ENCODE measurements at regions not wholly inside any gene's neighbourhood (a gene's known extent, or its start where the extent isn't known, plus 50 kb on each side); places are given as distances from the start of the nearest gene placed in this dataset.

DNA sequence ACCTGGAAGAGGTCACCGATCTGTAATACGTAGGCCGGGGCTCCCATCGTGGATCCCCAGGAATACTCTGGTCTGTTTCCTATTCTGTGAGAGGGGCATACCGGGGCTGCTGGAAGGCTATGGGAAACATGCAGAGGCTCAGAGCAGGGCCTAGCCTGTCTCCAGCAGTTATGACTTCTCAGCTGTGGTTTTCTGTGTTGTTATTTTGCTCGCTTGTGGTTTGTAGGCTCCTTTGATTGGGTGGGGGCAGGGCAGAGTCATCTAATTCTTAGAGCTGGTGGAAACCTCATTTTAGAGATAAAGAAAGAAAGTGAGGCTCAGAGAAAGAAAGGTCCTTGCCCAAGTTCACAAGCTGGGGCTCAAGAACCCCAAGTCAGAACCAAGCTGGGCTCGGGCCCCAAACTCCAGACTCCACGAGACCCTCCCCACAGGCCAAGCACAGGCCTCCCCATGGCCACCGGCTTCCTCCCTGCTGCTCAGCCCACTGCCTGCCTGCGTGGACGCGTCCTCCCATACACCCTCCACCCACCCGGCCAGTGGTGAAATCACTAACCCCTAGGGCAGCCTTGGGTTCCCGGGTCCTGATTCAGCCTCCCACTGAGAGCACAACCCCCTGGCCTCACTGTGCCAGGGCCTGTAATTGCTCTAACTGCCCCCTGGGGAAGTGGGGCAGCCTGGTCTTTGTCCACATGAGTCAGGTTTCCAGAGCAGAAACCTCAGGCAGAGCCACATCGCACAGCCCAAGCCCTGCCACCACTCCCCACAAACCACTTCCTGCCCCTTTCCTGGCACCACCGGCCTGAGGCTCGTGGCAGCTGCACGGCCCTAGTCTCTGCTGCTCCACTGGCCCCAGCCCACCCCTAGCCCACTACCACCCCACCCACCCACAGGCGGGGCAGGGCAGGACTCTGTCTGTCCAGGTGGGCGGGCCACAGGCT lies 270.8 kb downstream of the UACA start:
- no peak for TF ChIP-seq EZH2 (IDR thresholded peaks at IDR 0.05)
- no peak for TF ChIP-seq POLR2AphosphoS5 (IDR thresholded peaks at IDR 0.05; ENCODE audit: borderline replicate concordance, low read depth, low read length)
- peak; percentile 91 for TF ChIP-seq FOXP2 (optimal IDR thresholded peaks at IDR 0.05; ENCODE audit: control extremely low read depth, extremely low read length, insufficient read depth)

All from SK-N-MC (cell line).